ENCODE measurements at regions not wholly inside any gene's neighbourhood (a gene's known extent, or its start where the extent isn't known, plus 50 kb on each side); places are given as distances from the start of the nearest gene placed in this dataset.

DNA sequence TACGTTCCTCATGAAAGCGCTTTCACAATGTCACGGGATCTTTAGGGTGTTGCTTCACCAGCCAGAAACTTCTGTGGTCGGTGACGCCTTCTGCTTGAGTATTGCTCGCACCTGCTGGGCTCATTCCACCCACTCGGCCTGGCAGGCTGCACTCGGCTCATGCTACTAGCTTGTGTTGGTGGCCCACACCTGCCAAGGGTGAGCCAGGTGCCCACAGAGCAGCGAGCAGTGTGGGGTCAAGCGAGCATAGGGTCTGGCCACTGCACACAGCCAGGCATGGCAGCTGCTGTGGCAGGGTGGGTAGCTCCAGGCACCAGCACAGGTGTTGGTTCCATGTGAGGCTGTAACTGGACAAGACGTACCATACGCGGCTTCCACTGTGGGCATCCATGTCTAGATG lies 202.9 kb upstream of the CADM2 start (continued):
- TF ChIP-seq ZBTB33 (IDR thresholded peaks at IDR 0.05), result no peak
- TF ChIP-seq GABPA (IDR thresholded peaks at IDR 0.05 in 1 of 2, conservative IDR thresholded peaks at IDR 0.05 in 1 of 2), result no peak
- no peak for TF ChIP-seq HNF4G (IDR thresholded peaks at IDR 0.05)
- TF ChIP-seq TAF1 (conservative IDR thresholded peaks at IDR 0.05), result no peak
- TF ChIP-seq HNF4A (conservative IDR thresholded peaks at IDR 0.05), result no peak
- TF ChIP-seq JUND (IDR thresholded peaks at IDR 0.05), result no peak
- no peak for TF ChIP-seq FOXA2 (IDR thresholded peaks at IDR 0.05)

DNA sequence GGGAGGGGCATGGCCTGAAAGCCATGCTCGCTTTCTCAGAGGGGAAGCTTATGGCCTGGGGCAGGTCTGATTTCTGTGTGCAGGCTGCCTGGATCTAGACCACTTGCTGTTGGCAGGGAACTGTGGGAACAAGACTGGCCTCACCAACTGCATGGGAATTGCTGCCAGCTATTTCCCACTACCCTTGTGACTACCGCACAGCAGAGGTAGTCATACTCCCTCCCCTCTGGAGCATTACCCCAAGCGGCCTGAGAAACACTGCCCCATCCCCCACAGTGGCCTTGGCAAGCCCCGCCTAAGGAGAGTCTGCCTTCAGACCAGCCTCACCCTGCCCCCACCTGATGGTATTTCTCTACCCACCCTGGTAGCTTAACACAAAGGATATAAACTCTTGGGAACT lies 199.4 kb upstream of the CADM2 start:
- H3K9me3 ChIP-seq (ENCODE audit: control insufficient read depth in 4 of 4, low read length in 3 of 4), result no peaks in the 10 kb centered on the region
- TF ChIP-seq RXRA (IDR thresholded peaks at IDR 0.05) (no peak), TAF1 (conservative IDR thresholded peaks at IDR 0.05) (no peak), ZBTB33 (IDR thresholded peaks at IDR 0.05) (no peak), NR2F2 (IDR thresholded peaks at IDR 0.05) (no peak), HNF4G (IDR thresholded peaks at IDR 0.05) (no peak), RAD21 (IDR thresholded peaks at IDR 0.05) (no peak), FOXA2 (IDR thresholded peaks at IDR 0.05) (no peak), ATF3 (IDR thresholded peaks at IDR 0.05) (no peak)
- TF ChIP-seq, protein P1, sequence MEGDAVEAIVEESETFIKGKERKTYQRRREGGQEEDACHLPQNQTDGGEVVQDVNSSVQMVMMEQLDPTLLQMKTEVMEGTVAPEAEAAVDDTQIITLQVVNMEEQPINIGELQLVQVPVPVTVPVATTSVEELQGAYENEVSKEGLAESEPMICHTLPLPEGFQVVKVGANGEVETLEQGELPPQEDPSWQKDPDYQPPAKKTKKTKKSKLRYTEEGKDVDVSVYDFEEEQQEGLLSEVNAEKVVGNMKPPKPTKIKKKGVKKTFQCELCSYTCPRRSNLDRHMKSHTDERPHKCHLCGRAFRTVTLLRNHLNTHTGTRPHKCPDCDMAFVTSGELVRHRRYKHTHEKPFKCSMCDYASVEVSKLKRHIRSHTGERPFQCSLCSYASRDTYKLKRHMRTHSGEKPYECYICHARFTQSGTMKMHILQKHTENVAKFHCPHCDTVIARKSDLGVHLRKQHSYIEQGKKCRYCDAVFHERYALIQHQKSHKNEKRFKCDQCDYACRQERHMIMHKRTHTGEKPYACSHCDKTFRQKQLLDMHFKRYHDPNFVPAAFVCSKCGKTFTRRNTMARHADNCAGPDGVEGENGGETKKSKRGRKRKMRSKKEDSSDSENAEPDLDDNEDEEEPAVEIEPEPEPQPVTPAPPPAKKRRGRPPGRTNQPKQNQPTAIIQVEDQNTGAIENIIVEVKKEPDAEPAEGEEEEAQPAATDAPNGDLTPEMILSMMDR (IDR thresholded peaks at IDR 0.05; ENCODE audit: low read depth, low read length, missing input control), result no peak
- TF ChIP-seq, protein P2, sequence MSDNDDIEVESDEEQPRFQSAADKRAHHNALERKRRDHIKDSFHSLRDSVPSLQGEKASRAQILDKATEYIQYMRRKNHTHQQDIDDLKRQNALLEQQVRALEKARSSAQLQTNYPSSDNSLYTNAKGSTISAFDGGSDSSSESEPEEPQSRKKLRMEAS (IDR thresholded peaks at IDR 0.05), result no peak
- no peak overlapping the region for H3K27ac ChIP-seq (ENCODE audit: low read depth in 1 of 2, low read length in 2 of 2)
- no peaks in the 10 kb centered on the region for H3K36me3 ChIP-seq (ENCODE audit: control insufficient read depth in 4 of 4, insufficient read depth in 3 of 4, low read depth in 1 of 4, low read length in 3 of 4)
- H3K27me3 ChIP-seq (ENCODE audit: control insufficient read depth in 4 of 4, insufficient read depth in 4 of 4, low read length in 3 of 4), result no peaks in the 10 kb centered on the region
- H3K4me1 ChIP-seq (ENCODE audit: control insufficient read depth in 4 of 4, insufficient read depth in 4 of 4, low read length in 3 of 4), result no peaks in the 10 kb centered on the region
- H3K9ac ChIP-seq (ENCODE audit: low read depth in 1 of 2, low read length in 2 of 2), result no peak overlapping the region
- H3K4me3 ChIP-seq (ENCODE audit: low read depth in 1 of 3, low read length in 3 of 3), result no peak overlapping the region
- 61% methylated on average over 4 of the region's 4 CpGs for WGBS
- DNase-seq (ENCODE audit: low spot score), result no peak

DNA sequence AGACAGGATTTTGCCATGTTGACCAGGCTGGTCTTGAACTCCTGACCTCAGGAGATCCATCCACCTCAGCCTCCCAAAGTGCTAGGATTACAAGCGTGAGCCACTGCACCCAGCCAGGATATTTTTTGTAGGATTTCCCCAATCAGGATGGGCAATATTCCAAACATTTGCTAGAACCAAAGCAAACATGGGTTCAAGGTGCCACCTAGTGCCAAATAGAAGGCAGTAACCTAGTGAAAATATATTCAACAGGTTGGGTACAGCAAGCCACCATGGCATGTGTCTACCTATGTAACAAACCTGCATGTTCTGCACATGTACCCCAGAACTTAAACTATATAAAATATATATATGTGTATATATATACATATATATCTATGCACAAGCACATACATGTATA lies 185.9 kb upstream of the CADM2 start:
- no peaks in the 10 kb centered on the region for H3K9me3 ChIP-seq (ENCODE audit: control insufficient read depth in 4 of 4, low read length in 3 of 4)
- H3K36me3 ChIP-seq (ENCODE audit: control insufficient read depth in 4 of 4, insufficient read depth in 3 of 4, low read depth in 1 of 4, low read length in 3 of 4), result no peaks in the 10 kb centered on the region
- no peak for DNase-seq (ENCODE audit: low spot score)
- H3K4me1 ChIP-seq (ENCODE audit: control insufficient read depth in 4 of 4, insufficient read depth in 4 of 4, low read length in 3 of 4), result no peaks in the 10 kb centered on the region
- no peak for TF ChIP-seq FOXA2 (IDR thresholded peaks at IDR 0.05)
- peak; percentile 56 to 58 for TF ChIP-seq RAD21 (IDR thresholded peaks at IDR 0.05)
- H3K27me3 ChIP-seq (ENCODE audit: control insufficient read depth in 4 of 4, insufficient read depth in 4 of 4, low read length in 3 of 4), result no peaks in the 10 kb centered on the region
- WGBS, result 67% methylated on average over 1 of the region's 1 CpG
- H3K9ac ChIP-seq (ENCODE audit: low read depth in 1 of 2, low read length in 2 of 2), result no peak overlapping the region
- H3K4me3 ChIP-seq (ENCODE audit: low read depth in 1 of 3, low read length in 3 of 3), result no peak overlapping the region
- H3K27ac ChIP-seq (ENCODE audit: low read depth in 1 of 2, low read length in 2 of 2), result no peak overlapping the region

All from liver (tissue), 8 donors.